Mucosa of descending colon (tissue), 3 donors: ENCODE measurements at regions not wholly inside any gene's neighbourhood (a gene's known extent, or its start where the extent isn't known, plus 50 kb on each side); places are given as distances from the start of the nearest gene placed in this dataset.
A peak's percentile ranks its signal among the peaks of the same experiment; 100 is the strongest.
"Not testable (repeated sequence)": the region's sequence is repeated elsewhere in the genome, so short reads cannot be mapped to it uniquely, and the experiment has no call there.

Source experiments
- ATAC-seq: fragments of 200-7000 bp; cut with Tn5 transposase; one replicate; pipeline ENCODE4 v1.9.1; 2020; ENCODE audit warnings: mild to moderate bottlenecking, moderate library complexity
- DNase-seq, 3 donors: peaks; one replicate each; pipeline ENCODE4 v3.0.0-alpha.2; 2020
- H3K36me3 ChIP-seq: fragments of 200-600 bp; one replicate; pipeline ENCODE4 v1.8.0; 2021; ENCODE audit warnings: low read depth, mild to moderate bottlenecking
- H3K4me1 ChIP-seq: fragments of 200-600 bp; one replicate; pipeline ENCODE4 v1.8.0; 2021; ENCODE audit warnings: low read depth, mild to moderate bottlenecking
- H3K4me3 ChIP-seq: fragments of 200-600 bp; one replicate; pipeline ENCODE4 v1.8.0; 2021; ENCODE audit warnings: mild to moderate bottlenecking
- H3K9me3 ChIP-seq: fragments of 200-600 bp; one replicate; pipeline ENCODE4 v1.8.0; 2021; ENCODE audit warnings: mild to moderate bottlenecking
- intact Hi-C, 2 donors: fragments of 100-400 bp; cut with DNase I in 1 of 2; cut with micrococcal nuclease in 1 of 2; formaldehyde crosslinking; loops; one replicate each; pipeline versions ENCODE4 v1.11.0 to v1.11.1; 2022; cut with DNase I, micrococcal nuclease
- TF ChIP-seq, protein P1 (sequence below): fragments of 200-600 bp; IDR thresholded peaks from one replicate; pipeline ENCODE4 v1.8.0; 2022; ENCODE audit warnings: antibody characterized with exemption, mild to moderate bottlenecking
- donor health status: DM: no; HTN: no; CAD: no; lungs with moderate emphysema.
- donor health status: DM: no; HTN: no; CAD: no.
- donor health status: DM: no; HTN: yes; CAD: no.

GRCh38 chr4:53705972-53706371 is 114.7 kb upstream of the LNX1 start:
- Histone ChIP-seq H3K4me1 (peaks cover 13% of the 10 kb centered on the region), H3K36me3 (no peaks in the 10 kb centered on the region), H3K9me3 (no peaks in the 10 kb centered on the region), H3K4me3 (no peak overlapping the region)
- TF ChIP-seq, protein P1, sequence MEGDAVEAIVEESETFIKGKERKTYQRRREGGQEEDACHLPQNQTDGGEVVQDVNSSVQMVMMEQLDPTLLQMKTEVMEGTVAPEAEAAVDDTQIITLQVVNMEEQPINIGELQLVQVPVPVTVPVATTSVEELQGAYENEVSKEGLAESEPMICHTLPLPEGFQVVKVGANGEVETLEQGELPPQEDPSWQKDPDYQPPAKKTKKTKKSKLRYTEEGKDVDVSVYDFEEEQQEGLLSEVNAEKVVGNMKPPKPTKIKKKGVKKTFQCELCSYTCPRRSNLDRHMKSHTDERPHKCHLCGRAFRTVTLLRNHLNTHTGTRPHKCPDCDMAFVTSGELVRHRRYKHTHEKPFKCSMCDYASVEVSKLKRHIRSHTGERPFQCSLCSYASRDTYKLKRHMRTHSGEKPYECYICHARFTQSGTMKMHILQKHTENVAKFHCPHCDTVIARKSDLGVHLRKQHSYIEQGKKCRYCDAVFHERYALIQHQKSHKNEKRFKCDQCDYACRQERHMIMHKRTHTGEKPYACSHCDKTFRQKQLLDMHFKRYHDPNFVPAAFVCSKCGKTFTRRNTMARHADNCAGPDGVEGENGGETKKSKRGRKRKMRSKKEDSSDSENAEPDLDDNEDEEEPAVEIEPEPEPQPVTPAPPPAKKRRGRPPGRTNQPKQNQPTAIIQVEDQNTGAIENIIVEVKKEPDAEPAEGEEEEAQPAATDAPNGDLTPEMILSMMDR = no peak
- intact Hi-C loops = loop anchor here (5.0 to 10.0 kb wide), 2 partner anchors 509 to 526 kb away; no protein-coding TSS in a partner anchor
- DNase-seq (no peak), ATAC-seq (no peak)

- intact Hi-C loops = loop anchor here (5.0 to 10.0 kb wide), 2 partner anchors 510 to 527 kb away; no protein-coding TSS in a partner anchor
- no peak overlapping the region for H3K4me3 ChIP-seq
These were observed 114.0 kb upstream of the LNX1 start for GRCh38 chr4:53705151-53705764.

DNA sequence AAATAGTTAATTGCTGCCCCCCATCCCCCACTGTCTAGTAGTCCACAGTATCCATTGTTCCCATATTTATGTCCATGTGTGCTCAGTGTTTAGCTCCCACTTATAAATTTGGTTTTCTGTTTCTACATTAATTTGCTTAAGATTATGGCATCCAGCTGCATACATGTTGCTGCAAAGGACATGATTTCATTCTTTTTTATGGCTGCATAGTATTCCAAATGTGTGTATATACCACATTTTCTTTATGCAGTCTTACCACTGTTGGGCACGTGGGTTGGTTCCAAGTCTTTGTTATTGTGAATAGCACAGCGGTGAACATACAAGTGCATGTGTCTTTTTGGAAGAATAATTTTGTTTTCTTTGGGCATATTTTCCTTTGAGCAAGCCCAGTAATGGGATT is 113.0 kb upstream of the LNX1 start:
- H3K4me3 ChIP-seq = no peak overlapping the region
- no peaks in the 10 kb centered on the region for H3K9me3 ChIP-seq
- no peak for DNase-seq
- intact Hi-C loops = loop anchor here in 1 of 2 donors (10.0 kb wide), 1 partner anchor 510 kb away; no protein-coding TSS in a partner anchor
- ATAC-seq = no peak
- TF ChIP-seq, protein P1 = no peak
- peaks cover 13% of the 10 kb centered on the region for H3K4me1 ChIP-seq
- no peaks in the 10 kb centered on the region for H3K36me3 ChIP-seq

More at GRCh38 chr4:53705151-53705764, 114.0 kb upstream of the LNX1 start:
- DNase-seq (no peak), ATAC-seq (peak; percentile 73)
- TF ChIP-seq, protein P1 = no peak
- peaks cover 13% of the 10 kb centered on the region for H3K4me1 ChIP-seq
- H3K36me3 ChIP-seq = no peaks in the 10 kb centered on the region
- no peaks in the 10 kb centered on the region for H3K9me3 ChIP-seq

DNA sequence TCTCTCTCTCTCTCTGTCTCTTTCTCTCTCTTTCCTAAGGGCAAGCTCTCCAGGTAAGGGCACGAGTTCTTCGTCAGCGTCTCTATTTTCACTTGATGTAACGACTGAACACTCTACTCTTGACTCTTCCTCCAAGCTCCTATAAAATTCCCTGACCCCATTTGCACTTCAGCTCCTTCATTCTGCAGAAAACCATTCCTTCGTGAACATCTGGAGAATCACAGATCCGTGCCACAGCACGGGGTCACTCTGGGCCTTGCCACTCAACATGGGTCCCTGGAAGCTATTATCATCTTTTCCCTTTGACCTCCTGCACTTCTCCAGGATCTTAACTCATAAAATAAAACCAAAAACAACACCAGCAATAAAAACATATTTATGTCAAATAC is 112.0 kb upstream of the LNX1 start:
- H3K9me3 ChIP-seq = no peaks in the 10 kb centered on the region
- H3K4me3 ChIP-seq = no peak overlapping the region
- H3K4me1 ChIP-seq = peaks cover 13% of the 10 kb centered on the region
- intact Hi-C loops = loop anchor here in 1 of 2 donors (10.0 kb wide), 1 partner anchor 512 kb away; no protein-coding TSS in a partner anchor
- H3K36me3 ChIP-seq = no peaks in the 10 kb centered on the region
- ATAC-seq (no peak), DNase-seq (no peak)
- TF ChIP-seq, protein P1 = no peak

- TF ChIP-seq, protein P1 = no peak
- ATAC-seq (peak; percentile 92), DNase-seq (peak; percentile 84 to 85 (median 84))
- Histone ChIP-seq H3K4me1 (peaks cover 13% of the 10 kb centered on the region), H3K36me3 (no peaks in the 10 kb centered on the region), H3K9me3 (no peaks in the 10 kb centered on the region), H3K4me3 (no peak overlapping the region)
- intact Hi-C loops = loop anchor here in 1 of 2 donors (10.0 kb wide), 1 partner anchor 512 kb away; no protein-coding TSS in a partner anchor
These were observed 111.3 kb upstream of the LNX1 start for GRCh38 chr4:53702334-53703266.

GRCh38 chr4:53701260-53701659 is 110.0 kb upstream of the LNX1 start:
- not testable (repeated sequence) for H3K36me3 ChIP-seq, H3K9me3 ChIP-seq, H3K4me3 ChIP-seq, DNase-seq, ATAC-seq
- intact Hi-C loops = loop anchor here in 1 of 2 donors (10.0 kb wide), 1 partner anchor 514 kb away; no protein-coding TSS in a partner anchor
- H3K4me1 ChIP-seq = peaks cover 13% of the 10 kb centered on the region

GRCh38 chr4:53699310-53699709 is 108.0 kb upstream of the LNX1 start:
- H3K9me3 ChIP-seq, intact Hi-C loops, H3K4me3 ChIP-seq, DNase-seq, ATAC-seq, H3K36me3 ChIP-seq: not testable (repeated sequence)
- peaks cover 13% of the 10 kb centered on the region for H3K4me1 ChIP-seq
